Hindlimb muscle (tissue), 1 donor: ENCODE measurements at regions not wholly inside any gene's neighbourhood (a gene's known extent, or its start where the extent isn't known, plus 50 kb on each side); places are given as distances from the start of the nearest gene placed in this dataset.
"Not testable (repeated sequence)": the region's sequence is repeated elsewhere in the genome, so short reads cannot be mapped to it uniquely, and the experiment has no call there.

Experiments used
- DNase-seq: peaks from one replicate; pipeline ENCODE4 v3.0.0-alpha.2; 2013

GRCh38 chr10:3659203-3659917 is 125.6 kb downstream of the KLF6 start:
- DNase-seq = no peak

GRCh38 chr10:3658766-3659165 is 126.2 kb downstream of the KLF6 start:
- DNase-seq = no peak

GRCh38 chr10:3656214-3656613 is 128.8 kb downstream of the KLF6 start:
- no peak for DNase-seq

- DNase-seq = no peak
These were observed 129.5 kb downstream of the KLF6 start for GRCh38 chr10:3655528-3655927.

- no peak for DNase-seq
These were observed 130.0 kb downstream of the KLF6 start for GRCh38 chr10:3654980-3655379.

- DNase-seq = no peak
These were observed 130.5 kb downstream of the KLF6 start for GRCh38 chr10:3654496-3654895.

- not testable (repeated sequence) for DNase-seq
These were observed 131.7 kb downstream of the KLF6 start for GRCh38 chr10:3653303-3653702.

- peak; percentile 39 for DNase-seq
These were observed 132.1 kb downstream of the KLF6 start for GRCh38 chr10:3652886-3653285.

GRCh38 chr10:3651969-3652653 is 132.9 kb downstream of the KLF6 start:
- DNase-seq = no peak

- DNase-seq = no peak
These were observed 136.4 kb downstream of the KLF6 start for GRCh38 chr10:3648576-3648975.

- DNase-seq = no peak
These were observed 136.8 kb downstream of the KLF6 start for GRCh38 chr10:3648170-3648569.

- DNase-seq = no peak
These were observed 137.9 kb downstream of the KLF6 start for GRCh38 chr10:3647074-3647473.

- no peak for DNase-seq
These were observed 139.6 kb downstream of the KLF6 start for GRCh38 chr10:3645406-3645805.

GRCh38 chr10:3640816-3641215 is 144.2 kb downstream of the KLF6 start:
- no peak for DNase-seq

- DNase-seq = no peak
These were observed 145.5 kb downstream of the KLF6 start for GRCh38 chr10:3639546-3639945.

GRCh38 chr10:3636356-3637181 is 148.4 kb downstream of the KLF6 start:
- no peak for DNase-seq

GRCh38 chr10:3635697-3636096 is 149.3 kb downstream of the KLF6 start:
- no peak for DNase-seq

- no peak for DNase-seq
These were observed 149.8 kb downstream of the KLF6 start for GRCh38 chr10:3635211-3635671.

GRCh38 chr10:3634646-3635045 is 150.4 kb downstream of the KLF6 start:
- DNase-seq = not testable (repeated sequence)

- DNase-seq = no peak
These were observed 153.2 kb downstream of the KLF6 start for GRCh38 chr10:3631701-3632330.

GRCh38 chr10:3631291-3631690 is 153.7 kb downstream of the KLF6 start:
- DNase-seq = no peak

- no peak for DNase-seq
These were observed 158.9 kb downstream of the KLF6 start for GRCh38 chr10:3625959-3626751.
